H9 (cell line): ENCODE measurements at regions not wholly inside any gene's neighbourhood (a gene's known extent, or its start where the extent isn't known, plus 50 kb on each side); places are given as distances from the start of the nearest gene placed in this dataset.

Source experiments
- DNase-seq: peaks from one replicate; pipeline ENCODE4 v3.0.0-alpha.2; 2017
- H2AFZ ChIP-seq: one replicate; pipeline ENCODE4 v1.6.1; 2013; ENCODE audit warnings: mild to moderate bottlenecking, low read length, control low read depth, moderate library complexity
- H2AK5ac ChIP-seq: 2 replicates; pipeline ENCODE4 v1.6.1; 2013; ENCODE audit warnings: low read length, control low read depth, mixed read lengths; ENCODE audit not compliant: insufficient read length
- H2BK120ac ChIP-seq: one replicate; pipeline ENCODE4 v1.6.1; 2013; ENCODE audit warnings: low read depth, mild to moderate bottlenecking, low read length, control low read depth, inconsistent platforms; ENCODE audit not compliant: poor library complexity, severe bottlenecking
- H2BK12ac ChIP-seq: 2 replicates; pipeline ENCODE4 v1.6.1; 2013; ENCODE audit warnings: low read length, control low read depth, mixed read lengths, low read depth; ENCODE audit not compliant: insufficient read length
- H2BK15ac ChIP-seq: 2 replicates; pipeline ENCODE4 v1.6.1; 2013; ENCODE audit warnings: low read depth, low read length, control low read depth
- H2BK20ac ChIP-seq: one replicate; pipeline ENCODE4 v1.6.1; 2013; ENCODE audit warnings: low read depth, mild to moderate bottlenecking, low read length, control low read depth, inconsistent platforms; ENCODE audit not compliant: poor library complexity, severe bottlenecking
- H2BK5ac ChIP-seq: 2 replicates; pipeline ENCODE4 v1.6.1; 2013; ENCODE audit warnings: low read length, control low read depth, mixed read lengths; ENCODE audit not compliant: insufficient read length
- H3K14ac ChIP-seq: 2 replicates; pipeline ENCODE4 v1.6.1; 2013; ENCODE audit warnings: low read length, control low read depth; ENCODE audit not compliant: insufficient read depth
- H3K18ac ChIP-seq: 2 replicates; pipeline ENCODE4 v1.6.1; 2013; ENCODE audit warnings: low read depth, mild to moderate bottlenecking, mixed read lengths, low read length, control low read depth; ENCODE audit not compliant: insufficient read length
- H3K23ac ChIP-seq: 2 replicates; pipeline ENCODE4 v1.6.1; 2013; ENCODE audit warnings: low read length, control low read depth, mixed read lengths, low read depth; ENCODE audit not compliant: insufficient read length
- H3K23me2 ChIP-seq: 2 replicates; pipeline ENCODE4 v1.6.1; 2013; ENCODE audit warnings: low read depth, mild to moderate bottlenecking, mixed read lengths, low read length, control low read depth; ENCODE audit not compliant: insufficient read length, poor library complexity, severe bottlenecking
- H3K27ac ChIP-seq: 2 replicates; pipeline ENCODE4 v1.5.1; 2013; ENCODE audit warnings: low read length, control low read depth, mixed read lengths, low read depth; ENCODE audit not compliant: insufficient read length
- H3K27me3 ChIP-seq: 2 replicates; pipeline ENCODE4 v1.6.1; 2013; ENCODE audit warnings: low read length, control low read depth, inconsistent platforms; ENCODE audit not compliant: insufficient read depth
- H3K4ac ChIP-seq: 2 replicates; pipeline ENCODE4 v1.6.1; 2013; ENCODE audit warnings: low read depth, mild to moderate bottlenecking, control low read depth, inconsistent platforms, low read length, moderate library complexity
- H3K4me1 ChIP-seq: 2 replicates; pipeline ENCODE4 v1.6.1; 2013; ENCODE audit warnings: low read length, control low read depth, inconsistent platforms; ENCODE audit not compliant: insufficient read depth
- H3K4me2 ChIP-seq: 2 replicates; pipeline ENCODE4 v1.6.1; 2013; ENCODE audit warnings: low read length, control low read depth, mixed read lengths; ENCODE audit not compliant: insufficient read length, insufficient read depth
- H3K56ac ChIP-seq: 2 replicates; pipeline ENCODE4 v1.6.1; 2013; ENCODE audit warnings: low read depth, mild to moderate bottlenecking, mixed read lengths, low read length, control low read depth; ENCODE audit not compliant: insufficient read length
- H3K79me1 ChIP-seq: 2 replicates; pipeline ENCODE4 v1.6.1; 2013; ENCODE audit warnings: low read depth, mild to moderate bottlenecking, moderate library complexity, low read length, control low read depth, inconsistent platforms; ENCODE audit not compliant: insufficient read depth, poor library complexity, severe bottlenecking
- H3K79me2 ChIP-seq: 2 replicates; pipeline ENCODE4 v1.6.1; 2013; ENCODE audit warnings: low read length, control low read depth, inconsistent platforms; ENCODE audit not compliant: insufficient read depth
- H3K9ac ChIP-seq: 2 replicates; pipeline ENCODE4 v1.6.1; 2013; ENCODE audit warnings: low read length, control low read depth, mixed read lengths; ENCODE audit not compliant: insufficient read length; ENCODE audit errors: extremely low read depth
- H3K9me3 ChIP-seq: one replicate; pipeline ENCODE4 v1.6.1; 2013; ENCODE audit warnings: low read depth, low read length, inconsistent platforms; ENCODE audit not compliant: control insufficient read depth
- H3T11ph ChIP-seq: one replicate; pipeline ENCODE4 v1.6.1; 2013; ENCODE audit warnings: mild to moderate bottlenecking, low read length, control low read depth, inconsistent platforms
- H4K20me1 ChIP-seq: one replicate; pipeline ENCODE4 v1.6.1; 2013; ENCODE audit not compliant: control insufficient read depth, insufficient read length, insufficient read depth
- H4K5ac ChIP-seq: 2 replicates; pipeline ENCODE4 v1.6.1; 2013; ENCODE audit warnings: low read depth, mild to moderate bottlenecking, mixed read lengths, low read length, control low read depth; ENCODE audit not compliant: insufficient read length
- H4K8ac ChIP-seq: replicated peaks from 2 replicates; pipeline ENCODE4 v1.6.1; 2013; ENCODE audit warnings: low read length, control low read depth, mixed read lengths, low read depth; ENCODE audit not compliant: insufficient read length
- H4K91ac ChIP-seq: 2 replicates; pipeline ENCODE4 v1.6.1; 2013; ENCODE audit warnings: low read depth, mild to moderate bottlenecking, moderate library complexity, mixed read lengths, low read length, control low read depth; ENCODE audit not compliant: insufficient read length
- H3K27ac Mint-ChIP-seq, 3 experiments: 2 replicates in 2 of 3; 3 replicates in 1 of 3; pipeline ENCODE4 v1.8.0; 2020 to 2021; ENCODE audit warnings: mixed read lengths in 3 of 3, mild to moderate bottlenecking in 1 of 3, moderate library complexity in 1 of 3
- H3K27me3 Mint-ChIP-seq: 2 replicates; pipeline ENCODE4 v1.8.0; 2021; ENCODE audit warnings: low read depth, mild to moderate bottlenecking, moderate library complexity, mixed read lengths
- H3K36me3 Mint-ChIP-seq, 3 experiments: 2 replicates in 2 of 3; 3 replicates in 1 of 3; pipeline ENCODE4 v1.8.0; 2020 to 2021; ENCODE audit warnings: low read depth in 3 of 3, mixed read lengths in 3 of 3; ENCODE audit not compliant: insufficient read depth in 1 of 3
- H3K4me1 Mint-ChIP-seq, 2 experiments: 2 replicates each; pipeline ENCODE4 v1.8.0; 2020; ENCODE audit warnings: mixed read lengths in 2 of 2
- H3K4me3 Mint-ChIP-seq, 2 experiments: 2 replicates in 1 of 2; 3 replicates in 1 of 2; pipeline ENCODE4 v1.8.0; 2020 to 2021; ENCODE audit warnings: mild to moderate bottlenecking in 2 of 2, mixed read lengths in 2 of 2, moderate library complexity in 1 of 2
- H3K9me3 Mint-ChIP-seq, 2 experiments: 2 replicates in 1 of 2; 3 replicates in 1 of 2; pipeline ENCODE4 v1.8.0; 2020; ENCODE audit warnings: mild to moderate bottlenecking in 2 of 2, mixed read lengths in 2 of 2, moderate library complexity in 1 of 2
- TF ChIP-seq, protein P1 (sequence below): fragments of 200-600 bp; sonication (generic); conservative IDR thresholded peaks from 3 replicates; pipeline ENCODE4 v1.8.0; 2021; ENCODE audit warnings: antibody characterized with exemption, mild to moderate bottlenecking

DNA sequence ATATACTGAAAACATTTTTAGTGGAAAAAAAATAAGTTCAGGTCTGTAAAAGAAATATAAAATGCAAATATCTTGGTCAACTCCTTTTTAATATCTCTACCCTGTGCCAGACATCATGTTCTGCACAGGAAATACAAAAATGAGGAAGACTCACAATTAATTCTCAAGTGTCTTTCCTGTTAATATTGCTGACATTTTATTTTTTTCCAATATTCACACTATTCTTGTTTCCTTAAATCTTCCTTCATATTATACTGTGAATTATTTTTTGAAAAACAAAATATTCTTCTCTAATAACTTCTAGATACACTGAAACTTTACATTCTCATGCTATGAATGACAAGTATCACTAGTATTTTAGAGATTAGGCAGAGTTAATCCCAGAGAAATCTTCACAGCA lies 334.7 kb upstream of the FTMT start:
- Mint-ChIP-seq H3K9me3 (no peaks in the 10 kb centered on the region), H3K4me1 (no peaks in the 10 kb centered on the region), H3K36me3 (no peaks in the 10 kb centered on the region), H3K27ac (no peak overlapping the region), H3K27me3 (no peaks in the 10 kb centered on the region), H3K4me3 (no peak overlapping the region)
- no peak overlapping the region for H2BK20ac ChIP-seq
- H4K8ac ChIP-seq, result no peak overlapping the region
- no peak overlapping the region for H3K4me2 ChIP-seq
- H3K79me1 ChIP-seq, result no peaks in the 10 kb centered on the region
- H2BK15ac ChIP-seq, result no peak overlapping the region
- no peaks in the 10 kb centered on the region for H3K23me2 ChIP-seq
- H2BK120ac ChIP-seq, result no peak overlapping the region
- no peak overlapping the region for H3K27ac ChIP-seq
- no peak overlapping the region for H3K9ac ChIP-seq
- H4K91ac ChIP-seq, result no peak overlapping the region
- DNase-seq, result no peak
- no peak overlapping the region for H2AK5ac ChIP-seq
- H3K27me3 ChIP-seq, result no peaks in the 10 kb centered on the region
- H2BK5ac ChIP-seq, result no peak overlapping the region
- H3K18ac ChIP-seq, result no peak overlapping the region
- no peaks in the 10 kb centered on the region for H3K9me3 ChIP-seq
- H3K56ac ChIP-seq, result no peak overlapping the region
- TF ChIP-seq, protein P1, sequence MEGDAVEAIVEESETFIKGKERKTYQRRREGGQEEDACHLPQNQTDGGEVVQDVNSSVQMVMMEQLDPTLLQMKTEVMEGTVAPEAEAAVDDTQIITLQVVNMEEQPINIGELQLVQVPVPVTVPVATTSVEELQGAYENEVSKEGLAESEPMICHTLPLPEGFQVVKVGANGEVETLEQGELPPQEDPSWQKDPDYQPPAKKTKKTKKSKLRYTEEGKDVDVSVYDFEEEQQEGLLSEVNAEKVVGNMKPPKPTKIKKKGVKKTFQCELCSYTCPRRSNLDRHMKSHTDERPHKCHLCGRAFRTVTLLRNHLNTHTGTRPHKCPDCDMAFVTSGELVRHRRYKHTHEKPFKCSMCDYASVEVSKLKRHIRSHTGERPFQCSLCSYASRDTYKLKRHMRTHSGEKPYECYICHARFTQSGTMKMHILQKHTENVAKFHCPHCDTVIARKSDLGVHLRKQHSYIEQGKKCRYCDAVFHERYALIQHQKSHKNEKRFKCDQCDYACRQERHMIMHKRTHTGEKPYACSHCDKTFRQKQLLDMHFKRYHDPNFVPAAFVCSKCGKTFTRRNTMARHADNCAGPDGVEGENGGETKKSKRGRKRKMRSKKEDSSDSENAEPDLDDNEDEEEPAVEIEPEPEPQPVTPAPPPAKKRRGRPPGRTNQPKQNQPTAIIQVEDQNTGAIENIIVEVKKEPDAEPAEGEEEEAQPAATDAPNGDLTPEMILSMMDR, result no peak
- H2BK12ac ChIP-seq, result no peak overlapping the region
- no peaks in the 10 kb centered on the region for H3K79me2 ChIP-seq
- H2AFZ ChIP-seq, result no peak overlapping the region
- no peaks in the 10 kb centered on the region for H4K20me1 ChIP-seq
- H3K4ac ChIP-seq, result no peak overlapping the region
- H3T11ph ChIP-seq, result no peak overlapping the region
- no peaks in the 10 kb centered on the region for H3K4me1 ChIP-seq
- no peak overlapping the region for H3K14ac ChIP-seq
- H3K23ac ChIP-seq, result no peak overlapping the region
- no peak overlapping the region for H4K5ac ChIP-seq
